ENCODE measurements at regions not wholly inside any gene's neighbourhood (a gene's known extent, or its start where the extent isn't known, plus 50 kb on each side); places are given as distances from the start of the nearest gene placed in this dataset.
"Not testable (repeated sequence)": the region's sequence is repeated elsewhere in the genome, so short reads cannot be mapped to it uniquely, and the experiment has no call there.

GRCh38 chr2:111383311-111383710, 262.6 kb downstream of the BCL2L11 start:
- H2BK15ac ChIP-seq (ENCODE audit: low read depth, low read length); H3K79me1 ChIP-seq (ENCODE audit: insufficient read depth, low read depth, low read length, poor library complexity, severe bottlenecking); H3K23me2 ChIP-seq (ENCODE audit: insufficient read length, low read depth, low read length, poor library complexity, severe bottlenecking); H2AK5ac ChIP-seq (ENCODE audit: insufficient read length, low read length); H3K27me3 ChIP-seq (ENCODE audit: insufficient read depth, low read length); H3K4me2 ChIP-seq (ENCODE audit: insufficient read depth, insufficient read length, low read length); H2BK12ac ChIP-seq (ENCODE audit: insufficient read length, low read depth, low read length); H4K5ac ChIP-seq (ENCODE audit: insufficient read length, low read depth, low read length); H3K4me3 Mint-ChIP-seq; H3K36me3 Mint-ChIP-seq (ENCODE audit: insufficient read depth in 1 of 3, low read depth in 3 of 3); H3K9me3 Mint-ChIP-seq; H2BK20ac ChIP-seq (ENCODE audit: low read depth, low read length, poor library complexity, severe bottlenecking); H3K27me3 Mint-ChIP-seq (ENCODE audit: low read depth); DNase-seq; H3K23ac ChIP-seq (ENCODE audit: insufficient read length, low read depth, low read length); H4K91ac ChIP-seq (ENCODE audit: insufficient read length, low read depth, low read length); H3K27ac ChIP-seq (ENCODE audit: insufficient read length, low read depth, low read length); H3K27ac Mint-ChIP-seq; H3T11ph ChIP-seq (ENCODE audit: low read length); H3K4me1 Mint-ChIP-seq; H2BK5ac ChIP-seq (ENCODE audit: insufficient read length, low read length); H4K20me1 ChIP-seq (ENCODE audit: control insufficient read depth, insufficient read depth, insufficient read length); H3K4ac ChIP-seq (ENCODE audit: low read depth, low read length); H3K79me2 ChIP-seq (ENCODE audit: insufficient read depth, low read length); H3K9me3 ChIP-seq (ENCODE audit: control insufficient read depth, low read depth, low read length); H3K9ac ChIP-seq (ENCODE audit: extremely low read depth, insufficient read length, low read length); H3K14ac ChIP-seq (ENCODE audit: insufficient read depth, low read length); H3K4me1 ChIP-seq (ENCODE audit: insufficient read depth, low read length); H3K56ac ChIP-seq (ENCODE audit: insufficient read length, low read depth, low read length); H3K18ac ChIP-seq (ENCODE audit: insufficient read length, low read depth, low read length); H2BK120ac ChIP-seq (ENCODE audit: low read depth, low read length, poor library complexity, severe bottlenecking); H4K8ac ChIP-seq (replicated peaks; ENCODE audit: insufficient read length, low read depth, low read length); H2AFZ ChIP-seq (ENCODE audit: low read length): not testable (repeated sequence)
- WGBS (ENCODE audit: extremely low coverage, insufficient read length, low lambda C conversion rate) = no CpG with 5 or more reads among the region's 12 CpGs

GRCh38 chr2:111385226-111385957, 264.7 kb downstream of the BCL2L11 start:
- not testable (repeated sequence) for H3K36me3 Mint-ChIP-seq (ENCODE audit: insufficient read depth in 1 of 3, low read depth in 3 of 3); H3K14ac ChIP-seq (ENCODE audit: insufficient read depth, low read length); DNase-seq; H2AK5ac ChIP-seq (ENCODE audit: insufficient read length, low read length); H4K20me1 ChIP-seq (ENCODE audit: control insufficient read depth, insufficient read depth, insufficient read length); H3K4me1 Mint-ChIP-seq; H3K9me3 ChIP-seq (ENCODE audit: control insufficient read depth, low read depth, low read length); H3K27me3 ChIP-seq (ENCODE audit: insufficient read depth, low read length); H3K9ac ChIP-seq (ENCODE audit: extremely low read depth, insufficient read length, low read length); H3K4me2 ChIP-seq (ENCODE audit: insufficient read depth, insufficient read length, low read length); H4K8ac ChIP-seq (replicated peaks; ENCODE audit: insufficient read length, low read depth, low read length); H3K23ac ChIP-seq (ENCODE audit: insufficient read length, low read depth, low read length); H3K18ac ChIP-seq (ENCODE audit: insufficient read length, low read depth, low read length); H4K91ac ChIP-seq (ENCODE audit: insufficient read length, low read depth, low read length); H3K4me3 Mint-ChIP-seq; H3K79me1 ChIP-seq (ENCODE audit: insufficient read depth, low read depth, low read length, poor library complexity, severe bottlenecking); H2AFZ ChIP-seq (ENCODE audit: low read length); H2BK15ac ChIP-seq (ENCODE audit: low read depth, low read length); H3K27ac ChIP-seq (ENCODE audit: insufficient read length, low read depth, low read length); H3K56ac ChIP-seq (ENCODE audit: insufficient read length, low read depth, low read length); H2BK20ac ChIP-seq (ENCODE audit: low read depth, low read length, poor library complexity, severe bottlenecking); H2BK5ac ChIP-seq (ENCODE audit: insufficient read length, low read length); H3K79me2 ChIP-seq (ENCODE audit: insufficient read depth, low read length); H2BK12ac ChIP-seq (ENCODE audit: insufficient read length, low read depth, low read length); H3K4ac ChIP-seq (ENCODE audit: low read depth, low read length); H3K9me3 Mint-ChIP-seq; H3K23me2 ChIP-seq (ENCODE audit: insufficient read length, low read depth, low read length, poor library complexity, severe bottlenecking); H4K5ac ChIP-seq (ENCODE audit: insufficient read length, low read depth, low read length); H3K27me3 Mint-ChIP-seq (ENCODE audit: low read depth); H3T11ph ChIP-seq (ENCODE audit: low read length); H3K4me1 ChIP-seq (ENCODE audit: insufficient read depth, low read length); H2BK120ac ChIP-seq (ENCODE audit: low read depth, low read length, poor library complexity, severe bottlenecking)
- H3K27ac Mint-ChIP-seq = peak overlapping the region in 1 of 3 experiments; percentile 46; a peak in 2 of 7 replicates
- no CpG with 5 or more reads among the region's 8 CpGs for WGBS (ENCODE audit: extremely low coverage, insufficient read length, low lambda C conversion rate)

All from H9 (cell line).